Dendritic cell treated with granulocyte-macrophage colony-stimulating factor and Interleukin-4, amounts not matched to agents 40 ng/mL and 50 ng/mL, for 4 days (primary cell): ENCODE measurements at regions not wholly inside any gene's neighbourhood (a gene's known extent, or its start where the extent isn't known, plus 50 kb on each side); places are given as distances from the start of the nearest gene placed in this dataset.
"Not testable (repeated sequence)": the region's sequence is repeated elsewhere in the genome, so short reads cannot be mapped to it uniquely, and the experiment has no call there.

ENCODE experiments used
- H3K27ac Mint-ChIP-seq: one replicate; pipeline ENCODE4 v1.8.0; 2022; ENCODE audit warnings: mild to moderate bottlenecking, mixed read lengths
- H3K27me3 Mint-ChIP-seq: one replicate; pipeline ENCODE4 v1.8.0; 2022; ENCODE audit warnings: mild to moderate bottlenecking, mixed read lengths
- H3K36me3 Mint-ChIP-seq: one replicate; pipeline ENCODE4 v1.8.0; 2022; ENCODE audit warnings: low read depth, mixed read lengths
- H3K4me1 Mint-ChIP-seq: one replicate; pipeline ENCODE4 v1.8.0; 2022; ENCODE audit warnings: low read depth, mixed read lengths
- H3K4me3 Mint-ChIP-seq: one replicate; pipeline ENCODE4 v1.8.0; 2022; ENCODE audit warnings: mild to moderate bottlenecking, moderate library complexity, mixed read lengths
- H3K9me3 Mint-ChIP-seq: one replicate; pipeline ENCODE4 v1.8.0; 2022; ENCODE audit warnings: mixed read lengths
- intact Hi-C: fragments of 100-400 bp; cut with micrococcal nuclease; formaldehyde crosslinking; loops from one replicate; pipeline ENCODE4 v1.15.0; 2022

- H3K9me3 Mint-ChIP-seq = no peaks in the 10 kb centered on the region
- no peaks in the 10 kb centered on the region for H3K36me3 Mint-ChIP-seq
- H3K27ac Mint-ChIP-seq = no peak overlapping the region
- intact Hi-C loops = no loop called here
- no peak overlapping the region for H3K4me3 Mint-ChIP-seq
- no peaks in the 10 kb centered on the region for H3K4me1 Mint-ChIP-seq
- H3K27me3 Mint-ChIP-seq = no peaks in the 10 kb centered on the region
Measured at GRCh38 chr11:29163231-29163630, 853.6 kb downstream of the KCNA4 start.

GRCh38 chr11:29162491-29162890 is 854.3 kb downstream of the KCNA4 start:
- Mint-ChIP-seq H3K4me3 (no peak overlapping the region), H3K4me1 (no peaks in the 10 kb centered on the region), H3K27ac (no peak overlapping the region), H3K36me3 (no peaks in the 10 kb centered on the region), H3K27me3 (no peaks in the 10 kb centered on the region), H3K9me3 (no peaks in the 10 kb centered on the region)
- intact Hi-C loops = no loop called here

DNA sequence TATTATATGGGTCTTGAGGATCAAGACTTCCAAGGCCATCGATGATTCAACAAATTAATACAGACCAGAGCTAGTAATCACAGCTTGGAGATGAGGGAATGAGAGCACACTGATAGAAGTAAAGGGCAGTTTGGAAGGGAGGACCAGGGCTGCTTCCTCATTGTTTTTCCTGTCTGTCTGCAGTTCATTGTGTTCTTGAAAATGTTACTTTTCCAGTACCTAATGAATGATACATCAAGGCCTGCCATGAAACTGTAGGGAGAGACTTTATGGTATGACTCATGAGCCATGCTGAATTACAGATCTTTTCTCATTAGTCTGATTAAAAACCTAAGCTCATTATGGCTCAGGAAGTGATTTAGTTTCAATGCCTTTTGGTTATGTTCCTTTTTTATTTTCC is 855.6 kb downstream of the KCNA4 start:
- Mint-ChIP-seq H3K9me3 (no peaks in the 10 kb centered on the region), H3K27ac (no peak overlapping the region), H3K36me3 (no peaks in the 10 kb centered on the region), H3K27me3 (no peaks in the 10 kb centered on the region), H3K4me3 (no peak overlapping the region), H3K4me1 (no peaks in the 10 kb centered on the region)
- intact Hi-C loops = no loop called here

DNA sequence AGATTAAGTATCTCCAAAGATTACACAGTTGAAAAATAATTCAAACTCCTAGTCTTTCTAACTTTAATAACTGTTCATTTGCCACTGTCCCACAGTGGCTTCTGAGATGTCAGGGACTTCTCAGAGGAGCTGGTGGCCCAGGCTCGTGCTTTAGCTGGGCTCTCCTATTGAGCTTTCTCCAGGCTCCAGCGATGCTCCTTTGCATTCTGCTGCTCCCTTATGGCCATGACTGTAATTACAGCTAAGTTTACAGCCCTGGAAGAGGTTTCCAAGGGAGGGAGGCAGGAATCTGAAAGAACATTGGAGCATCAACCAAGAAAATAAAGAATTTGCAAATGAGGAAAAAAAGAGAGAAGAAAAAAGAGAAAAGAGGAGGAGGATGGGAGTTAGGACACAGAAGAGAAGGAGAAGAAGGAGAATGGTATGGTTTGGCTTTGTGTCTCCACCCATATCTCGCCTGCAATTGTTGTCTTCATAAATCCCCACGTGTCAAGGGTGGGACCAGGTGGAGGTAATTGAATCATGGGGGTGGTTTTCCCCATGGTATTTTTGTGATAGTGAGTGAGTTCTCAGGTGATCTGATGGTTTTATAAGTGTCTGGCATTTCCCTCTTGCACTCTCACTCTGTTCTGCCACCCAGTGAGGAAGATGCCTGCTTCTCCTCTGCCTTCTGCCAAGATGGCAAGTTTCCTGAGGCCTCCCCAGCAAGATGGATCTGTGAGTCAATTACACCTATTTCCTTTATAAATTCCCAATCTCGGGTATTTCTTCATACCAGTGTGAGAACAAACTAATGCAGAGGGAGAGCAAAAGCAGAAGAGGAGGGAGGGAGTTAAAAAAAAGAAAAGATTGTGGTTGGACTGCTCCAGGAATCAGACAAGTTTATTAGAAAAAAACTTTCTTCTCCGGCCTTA is 857.0 kb downstream of the KCNA4 start:
- no peaks in the 10 kb centered on the region for H3K9me3 Mint-ChIP-seq
- H3K4me1 Mint-ChIP-seq = no peaks in the 10 kb centered on the region
- H3K27me3 Mint-ChIP-seq = no peaks in the 10 kb centered on the region
- H3K27ac Mint-ChIP-seq = no peak overlapping the region
- no peak overlapping the region for H3K4me3 Mint-ChIP-seq
- H3K36me3 Mint-ChIP-seq = no peaks in the 10 kb centered on the region
- intact Hi-C loops = no loop called here

GRCh38 chr11:29153078-29153477 is 863.8 kb downstream of the KCNA4 start:
- H3K9me3 Mint-ChIP-seq = no peaks in the 10 kb centered on the region
- no peaks in the 10 kb centered on the region for H3K27me3 Mint-ChIP-seq
- H3K27ac Mint-ChIP-seq = no peak overlapping the region
- no peaks in the 10 kb centered on the region for H3K36me3 Mint-ChIP-seq
- no peak overlapping the region for H3K4me3 Mint-ChIP-seq
- no peaks in the 10 kb centered on the region for H3K4me1 Mint-ChIP-seq
- intact Hi-C loops = no loop called here

GRCh38 chr11:29142573-29142972 is 874.3 kb downstream of the KCNA4 start:
- intact Hi-C loops, H3K4me3 Mint-ChIP-seq, H3K36me3 Mint-ChIP-seq, H3K27ac Mint-ChIP-seq, H3K27me3 Mint-ChIP-seq, H3K4me1 Mint-ChIP-seq: not testable (repeated sequence)
- peaks cover 11% of the 10 kb centered on the region for H3K9me3 Mint-ChIP-seq

- Mint-ChIP-seq H3K36me3 (no peaks in the 10 kb centered on the region), H3K4me3 (no peak overlapping the region), H3K4me1 (no peaks in the 10 kb centered on the region), H3K9me3 (peaks cover 5% of the 10 kb centered on the region), H3K27me3 (no peaks in the 10 kb centered on the region), H3K27ac (no peak overlapping the region)
- intact Hi-C loops = no loop called here
Measured at GRCh38 chr11:29135504-29135903, 881.3 kb downstream of the KCNA4 start.

DNA sequence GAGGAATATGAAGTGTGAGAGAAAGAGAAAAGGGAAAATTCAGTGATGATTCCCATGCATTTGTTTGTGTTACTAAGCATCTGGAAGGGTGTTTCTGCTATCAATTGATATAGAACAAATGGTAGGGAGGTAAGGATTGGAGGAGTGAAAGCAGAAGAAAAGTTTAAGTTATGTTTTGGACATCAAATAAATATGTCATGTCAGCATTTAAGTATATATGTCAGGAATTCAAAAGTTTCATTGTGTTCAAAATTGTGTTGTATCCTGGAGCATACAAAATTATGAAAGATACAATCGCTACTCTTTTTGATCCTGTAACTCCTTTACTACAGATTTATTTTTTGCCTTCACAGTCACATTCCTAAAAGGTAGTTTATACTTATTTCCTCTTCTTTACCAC is 885.8 kb downstream of the KCNA4 start:
- Mint-ChIP-seq H3K27ac (no peak overlapping the region), H3K9me3 (peaks cover 6% of the 10 kb centered on the region), H3K4me1 (no peaks in the 10 kb centered on the region), H3K4me3 (no peak overlapping the region), H3K27me3 (no peaks in the 10 kb centered on the region), H3K36me3 (no peaks in the 10 kb centered on the region)
- intact Hi-C loops = no loop called here

DNA sequence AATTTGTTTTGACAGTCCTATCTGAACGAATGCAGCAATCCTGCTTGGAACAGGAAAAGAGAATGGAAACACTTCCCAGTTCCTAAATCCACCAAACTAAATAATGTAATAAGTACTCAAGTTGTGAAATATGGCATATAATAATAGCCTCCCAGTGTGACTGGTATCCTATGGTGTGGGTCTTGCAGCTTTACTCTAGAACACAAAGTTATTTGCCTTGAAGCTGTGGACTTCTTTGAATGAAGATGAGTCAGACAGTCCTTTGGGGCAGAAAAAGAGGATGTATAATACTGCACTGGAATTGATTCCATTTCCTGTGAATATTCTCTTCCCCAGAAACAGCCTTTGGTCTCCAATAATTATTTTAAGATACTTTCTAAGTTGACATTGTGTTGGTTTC is 887.0 kb downstream of the KCNA4 start:
- Mint-ChIP-seq H3K9me3 (peaks cover 6% of the 10 kb centered on the region), H3K4me3 (no peak overlapping the region), H3K36me3 (no peaks in the 10 kb centered on the region), H3K27ac (no peak overlapping the region), H3K4me1 (no peaks in the 10 kb centered on the region), H3K27me3 (no peaks in the 10 kb centered on the region)
- intact Hi-C loops = no loop called here

DNA sequence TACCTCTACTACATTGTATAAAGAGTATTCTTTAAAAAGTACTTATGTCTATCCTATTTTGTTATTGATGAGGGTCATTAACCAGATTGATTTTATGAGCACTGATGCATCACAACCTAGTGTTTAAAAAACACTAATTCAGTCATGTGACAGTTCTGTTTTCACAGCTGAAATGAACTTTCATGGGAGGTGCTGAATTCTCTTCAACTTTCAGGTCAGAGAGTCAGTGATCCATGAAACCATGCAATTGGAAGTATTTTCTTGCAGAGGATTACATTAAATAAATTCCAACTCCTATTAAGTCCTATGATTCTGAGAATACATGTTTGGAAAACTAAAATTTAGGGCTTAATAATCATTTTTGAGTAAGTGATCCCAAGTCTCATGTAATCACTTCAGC is 889.4 kb downstream of the KCNA4 start:
- H3K4me3 Mint-ChIP-seq = no peak overlapping the region
- intact Hi-C loops = no loop called here
- H3K27ac Mint-ChIP-seq = no peak overlapping the region
- no peaks in the 10 kb centered on the region for H3K36me3 Mint-ChIP-seq
- no peaks in the 10 kb centered on the region for H3K4me1 Mint-ChIP-seq
- H3K27me3 Mint-ChIP-seq = no peaks in the 10 kb centered on the region
- peaks cover 6% of the 10 kb centered on the region for H3K9me3 Mint-ChIP-seq

- no peaks in the 10 kb centered on the region for H3K27me3 Mint-ChIP-seq
- no peaks in the 10 kb centered on the region for H3K4me1 Mint-ChIP-seq
- peaks cover 2% of the 10 kb centered on the region for H3K9me3 Mint-ChIP-seq
- H3K4me3 Mint-ChIP-seq = no peak overlapping the region
- no peak overlapping the region for H3K27ac Mint-ChIP-seq
- H3K36me3 Mint-ChIP-seq = no peaks in the 10 kb centered on the region
- intact Hi-C loops = no loop called here
Measured at GRCh38 chr11:29125606-29126005, 891.2 kb downstream of the KCNA4 start.

- H3K27me3 Mint-ChIP-seq = no peaks in the 10 kb centered on the region
- no peaks in the 10 kb centered on the region for H3K9me3 Mint-ChIP-seq
- H3K4me3 Mint-ChIP-seq = no peak overlapping the region
- no peaks in the 10 kb centered on the region for H3K4me1 Mint-ChIP-seq
- H3K36me3 Mint-ChIP-seq = no peaks in the 10 kb centered on the region
- H3K27ac Mint-ChIP-seq = no peak overlapping the region
- intact Hi-C loops = no loop called here
Measured at GRCh38 chr11:29124470-29124869, 892.4 kb downstream of the KCNA4 start.

- H3K4me3 Mint-ChIP-seq = no peak overlapping the region
- no peaks in the 10 kb centered on the region for H3K36me3 Mint-ChIP-seq
- H3K27ac Mint-ChIP-seq = no peak overlapping the region
- H3K4me1 Mint-ChIP-seq = no peaks in the 10 kb centered on the region
- peaks cover 9% of the 10 kb centered on the region for H3K9me3 Mint-ChIP-seq
- no peaks in the 10 kb centered on the region for H3K27me3 Mint-ChIP-seq
- intact Hi-C loops = no loop called here
Measured at GRCh38 chr11:29119707-29120618, 896.9 kb downstream of the KCNA4 start.

DNA sequence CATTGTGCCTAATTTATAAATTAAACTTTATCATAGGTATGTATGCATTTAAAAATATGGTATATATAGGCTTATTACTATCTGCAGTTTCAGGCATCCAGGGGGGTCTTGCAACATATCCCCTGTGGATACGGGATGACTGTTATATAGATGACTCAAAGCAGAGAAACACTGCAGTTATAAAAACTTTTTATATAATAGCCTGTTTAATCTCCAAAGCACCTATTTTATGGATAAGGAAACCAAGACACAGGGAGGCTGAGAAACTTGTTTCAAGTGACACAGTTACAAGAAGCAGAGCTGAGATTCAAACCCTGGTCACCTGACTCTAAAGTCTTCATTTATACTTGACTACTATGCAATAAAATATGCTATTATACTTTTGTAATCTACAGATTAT is 897.7 kb downstream of the KCNA4 start:
- H3K36me3 Mint-ChIP-seq = no peaks in the 10 kb centered on the region
- H3K27ac Mint-ChIP-seq = no peak overlapping the region
- peaks cover 9% of the 10 kb centered on the region for H3K9me3 Mint-ChIP-seq
- intact Hi-C loops = no loop called here
- H3K4me3 Mint-ChIP-seq = no peak overlapping the region
- no peaks in the 10 kb centered on the region for H3K4me1 Mint-ChIP-seq
- no peaks in the 10 kb centered on the region for H3K27me3 Mint-ChIP-seq
